GM10266 (cell line): ENCODE measurements at regions not wholly inside any gene's neighbourhood (a gene's known extent, or its start where the extent isn't known, plus 50 kb on each side); places are given as distances from the start of the nearest gene placed in this dataset.

Experiments
- DNase-seq: peaks from one replicate; pipeline ENCODE4 v3.0.0; 2012; ENCODE audit errors: extremely low spot score
- CTCF ChIP-seq: IDR thresholded peaks from 2 replicates; pipeline ENCODE4 v1.5.1; 2012; ENCODE audit warnings: mild to moderate bottlenecking, low read depth; ENCODE audit not compliant: control insufficient read depth, insufficient read depth; ENCODE audit errors: missing control alignments

GRCh38 chr2:155965415-155966063 lies 367.0 kb downstream of the NR4A2 start:
- no peak for TF ChIP-seq CTCF
- DNase-seq: no peak

DNA sequence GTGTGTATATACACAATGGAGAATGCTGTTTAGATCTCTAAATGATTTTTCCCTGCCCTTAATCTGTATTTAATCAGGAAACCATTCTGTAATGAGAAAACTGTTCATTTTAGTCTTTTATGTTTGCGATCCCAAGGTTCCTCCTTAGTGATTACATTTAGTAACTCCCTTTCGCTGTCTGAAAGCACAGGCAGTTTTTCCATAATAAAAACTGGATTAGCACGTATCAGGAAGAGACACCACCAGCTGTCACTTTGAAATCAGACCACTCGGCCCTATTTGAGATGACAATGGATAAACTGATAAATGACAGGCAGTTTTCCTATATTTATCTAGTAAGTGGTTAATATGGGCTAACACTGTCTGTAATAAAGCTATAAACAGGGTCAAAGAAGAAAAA lies 370.9 kb downstream of the NR4A2 start:
- TF ChIP-seq CTCF: no peak
- no peak for DNase-seq

GRCh38 chr2:155958834-155959233 lies 373.7 kb downstream of the NR4A2 start:
- no peak for DNase-seq
- no peak for TF ChIP-seq CTCF

- DNase-seq: no peak
- no peak for TF ChIP-seq CTCF
These were observed 385.5 kb downstream of the NR4A2 start for GRCh38 chr2:155947069-155947468.

DNA sequence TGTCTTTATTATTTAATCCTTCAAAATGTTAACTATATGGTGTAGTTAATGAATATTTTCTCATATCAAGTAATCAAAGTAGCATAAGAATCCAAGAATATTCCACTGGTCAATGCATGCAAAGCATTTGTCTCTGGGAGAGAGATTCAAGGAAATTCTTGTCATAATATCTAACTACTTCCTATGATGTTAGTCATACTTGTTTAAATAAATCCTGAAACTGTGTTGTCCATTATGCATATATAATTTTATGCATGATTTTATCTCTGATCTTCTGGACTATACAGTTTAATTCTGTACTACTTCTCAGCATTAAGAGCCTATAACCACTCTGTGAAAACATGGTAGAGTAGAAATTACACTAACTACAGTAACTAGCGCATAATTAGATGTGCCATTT lies 388.3 kb downstream of the NR4A2 start:
- TF ChIP-seq CTCF: no peak
- DNase-seq: no peak

DNA sequence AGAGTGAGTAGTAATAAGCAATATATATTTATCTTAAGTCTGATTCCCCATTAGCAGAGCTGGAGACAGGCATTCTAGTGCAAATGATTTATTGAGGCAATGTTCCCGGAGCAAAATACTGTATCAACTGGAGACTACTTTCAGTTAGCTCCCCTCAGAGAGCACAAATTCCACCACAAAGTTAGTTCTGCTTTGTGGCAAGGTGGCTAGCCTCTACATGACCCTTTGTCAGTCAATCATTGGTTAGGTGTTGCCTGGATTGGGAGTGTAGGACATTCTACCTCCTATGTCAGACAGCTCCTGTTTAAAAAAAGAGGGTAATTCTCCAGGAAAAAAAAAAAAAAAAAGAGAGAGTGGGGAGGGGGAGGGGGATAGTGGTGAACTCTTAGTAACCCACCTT lies 402.2 kb downstream of the NR4A2 start:
- no peak for DNase-seq
- TF ChIP-seq CTCF: no peak

DNA sequence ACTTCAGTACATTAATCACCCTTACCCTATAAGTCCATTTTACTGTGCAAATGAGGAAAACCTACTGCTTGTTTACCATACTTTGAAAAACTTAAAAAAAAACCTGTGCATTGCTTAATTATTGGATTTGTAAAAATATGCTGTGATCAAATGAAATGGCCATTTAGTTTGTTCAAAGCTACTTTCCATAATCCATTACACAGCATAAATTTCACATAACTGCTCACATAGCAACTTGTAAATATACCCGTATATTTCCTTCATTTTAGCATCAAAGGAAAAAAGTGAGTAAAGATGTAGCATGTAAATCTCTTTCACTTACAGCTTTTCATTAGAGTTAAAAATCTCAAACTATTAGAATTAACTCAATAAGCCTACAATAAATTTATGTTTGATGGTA lies 415.1 kb downstream of the NR4A2 start:
- no peak for TF ChIP-seq CTCF
- no peak for DNase-seq
